Breast epithelium (tissue), 4 donors: ENCODE measurements at regions not wholly inside any gene's neighbourhood (a gene's known extent, or its start where the extent isn't known, plus 50 kb on each side); places are given as distances from the start of the nearest gene placed in this dataset.

Source experiments
- DNase-seq, 2 donors: peaks; one replicate each; pipeline ENCODE4 v3.0.0-alpha.2; 2019; ENCODE audit warnings: low spot score in 2 of 2
- H3K27ac ChIP-seq, 2 donors: fragments of 200-600 bp; sonication (generic) in 1 of 2; one replicate each; pipeline ENCODE4 v1.5.1; 2016 to 2019; ENCODE audit warnings: mild to moderate bottlenecking in 1 of 2
- H3K27me3 ChIP-seq, 2 donors: fragments of 200-600 bp; sonication (generic) in 1 of 2; one replicate each; pipeline versions ENCODE4 v1.5.1 to v1.6.0; 2017 to 2019; ENCODE audit warnings: control low read depth in 1 of 2, mild to moderate bottlenecking in 1 of 2
- H3K36me3 ChIP-seq: fragments of 200-600 bp; one replicate; pipeline ENCODE4 v1.5.1; 2019
- H3K4me1 ChIP-seq, 2 donors: fragments of 200-600 bp; sonication (generic); one replicate each; pipeline ENCODE4 v1.5.1; 2016 to 2019; ENCODE audit warnings: control low read depth in 1 of 2
- H3K4me3 ChIP-seq, 3 donors: fragments of 200-600 bp; sonication (generic); 1 replicate in 2 of 3; 2 replicates in 1 of 3; pipeline ENCODE4 v1.5.1; 2016 to 2019; ENCODE audit warnings: mild to moderate bottlenecking in 3 of 3, moderate library complexity in 2 of 3
- H3K9me3 ChIP-seq, 2 donors: fragments of 200-600 bp; sonication (generic) in 1 of 2; one replicate each; pipeline ENCODE4 v1.5.1; 2016 to 2019; ENCODE audit warnings: control low read depth in 1 of 2
- CTCF ChIP-seq, 3 donors: fragments of 450-650 bp; IDR thresholded peaks; one replicate each; pipeline ENCODE4 v1.5.1; 2016 to 2017; ENCODE audit warnings: antibody characterized with exemption in 3 of 3, mild to moderate bottlenecking in 3 of 3, moderate library complexity in 3 of 3
- POLR2A ChIP-seq: fragments of 450-650 bp; IDR thresholded peaks from one replicate; pipeline ENCODE4 v1.6.1; 2016; ENCODE audit warnings: antibody characterized with exemption, mild to moderate bottlenecking, moderate library complexity
- POLR2AphosphoS5 ChIP-seq, 3 donors: sonication (generic); formaldehyde crosslinking; IDR thresholded peaks; one replicate each; pipeline ENCODE4 v1.6.1; 2017; ENCODE audit warnings: antibody characterized with exemption in 3 of 3
- intact Hi-C: fragments of 100-400 bp; cut with DNase I; formaldehyde crosslinking; loops from one replicate; pipeline ENCODE4 v1.15.1; 2023; ENCODE audit warnings: low total_unique reads

- TF ChIP-seq CTCF (IDR thresholded peaks at IDR 0.05): no peak
- no peak for TF ChIP-seq POLR2A
- no peak for TF ChIP-seq POLR2AphosphoS5 (IDR thresholded peaks at IDR 0.05)
- H3K9me3 ChIP-seq: peaks cover 0 to 4% of the 10 kb centered on the region in 2 donors
- no peak overlapping the region for H3K4me3 ChIP-seq
- peaks cover 0 to 6% of the 10 kb centered on the region in 2 donors for H3K27me3 ChIP-seq
- H3K4me1 ChIP-seq: no peaks in the 10 kb centered on the region
- intact Hi-C loops: no loop called here
- H3K27ac ChIP-seq: no peak overlapping the region
- DNase-seq: no peak
- H3K36me3 ChIP-seq: no peaks in the 10 kb centered on the region
Measured at GRCh38 chr10:26642896-26643653, 54.4 kb upstream of the PDSS1 start.

GRCh38 chr10:26647602-26648244, 49.8 kb upstream of the PDSS1 start:
- H3K4me3 ChIP-seq: no peak overlapping the region
- intact Hi-C loops: no loop called here
- TF ChIP-seq POLR2AphosphoS5 (IDR thresholded peaks at IDR 0.05) (no peak), CTCF (IDR thresholded peaks at IDR 0.05) (no peak), POLR2A (no peak)
- H3K4me1 ChIP-seq: no peaks in the 10 kb centered on the region
- DNase-seq: no peak
- no peaks in the 10 kb centered on the region for H3K36me3 ChIP-seq
- no peak overlapping the region for H3K27ac ChIP-seq
- peaks cover 0 to 6% of the 10 kb centered on the region in 2 donors for H3K27me3 ChIP-seq
- H3K9me3 ChIP-seq: no peaks in the 10 kb centered on the region
